Right ventricle myocardium inferior (tissue), 1 donor: ENCODE measurements at regions not wholly inside any gene's neighbourhood (a gene's known extent, or its start where the extent isn't known, plus 50 kb on each side); places are given as distances from the start of the nearest gene placed in this dataset.
"Not testable (repeated sequence)": the region's sequence is repeated elsewhere in the genome, so short reads cannot be mapped to it uniquely, and the experiment has no call there.

Experiments used
- ATAC-seq: fragments of 200-7000 bp; cut with Tn5 transposase; one replicate; pipeline ENCODE4 v1.9.1; 2020; ENCODE audit warnings: mild to moderate bottlenecking, moderate library complexity
- DNase-seq: peaks from one replicate; pipeline ENCODE4 v3.0.0; 2021; ENCODE audit errors: missing footprints
- intact Hi-C: fragments of 100-400 bp; cut with DNase I; formaldehyde crosslinking; loops from one replicate; pipeline ENCODE4 v1.11.0; 2022
- donor health status: DM: no; HTN: yes; CAD: no; lungs with severe emphysema.

GRCh38 chr6:21282360-21282759, 311.2 kb upstream of the SOX4 start:
- DNase-seq, intact Hi-C loops, ATAC-seq: not testable (repeated sequence)

GRCh38 chr6:21284166-21284565, 309.4 kb upstream of the SOX4 start:
- DNase-seq (no peak), ATAC-seq (no peak)
- intact Hi-C loops: no loop called here

GRCh38 chr6:21284706-21285105, 308.8 kb upstream of the SOX4 start:
- ATAC-seq: no peak
- intact Hi-C loops: no loop called here

GRCh38 chr6:21294144-21294543, 299.4 kb upstream of the SOX4 start:
- intact Hi-C loops: no loop called here
- no peak for ATAC-seq
- DNase-seq: no peak

More at GRCh38 chr6:21284706-21285105, 308.8 kb upstream of the SOX4 start:
- no peak for DNase-seq

- ATAC-seq: no peak
- intact Hi-C loops: no loop called here
These were observed 297.9 kb upstream of the SOX4 start for GRCh38 chr6:21295506-21296240.

GRCh38 chr6:21297665-21298064, 295.9 kb upstream of the SOX4 start:
- no peak for ATAC-seq
- DNase-seq: no peak
- intact Hi-C loops: no loop called here

More at GRCh38 chr6:21295506-21296240, 297.9 kb upstream of the SOX4 start:
- DNase-seq: no peak

- no peak for ATAC-seq
- intact Hi-C loops: no loop called here
- no peak for DNase-seq
These were observed 294.3 kb upstream of the SOX4 start for GRCh38 chr6:21299216-21299615.

- ATAC-seq (no peak), DNase-seq (no peak)
- intact Hi-C loops: no loop called here
These were observed 293.1 kb upstream of the SOX4 start for GRCh38 chr6:21300439-21300838.

- ATAC-seq (no peak), DNase-seq (no peak)
- intact Hi-C loops: no loop called here
These were observed 287.6 kb upstream of the SOX4 start for GRCh38 chr6:21305893-21306332.

GRCh38 chr6:21306546-21306945, 287.0 kb upstream of the SOX4 start:
- no peak for ATAC-seq
- intact Hi-C loops: no loop called here
- DNase-seq: no peak

- intact Hi-C loops: no loop called here
- no peak for DNase-seq
- ATAC-seq: no peak
These were observed 283.7 kb upstream of the SOX4 start for GRCh38 chr6:21309807-21310221.

GRCh38 chr6:21310568-21311140, 282.9 kb upstream of the SOX4 start:
- ATAC-seq (no peak), DNase-seq (no peak)
- intact Hi-C loops: no loop called here

GRCh38 chr6:21312118-21312517, 281.4 kb upstream of the SOX4 start:
- intact Hi-C loops: no loop called here
- no peak for ATAC-seq

GRCh38 chr6:21317642-21318041, 275.9 kb upstream of the SOX4 start:
- DNase-seq: no peak
- no peak for ATAC-seq
- intact Hi-C loops: no loop called here

More at GRCh38 chr6:21312118-21312517, 281.4 kb upstream of the SOX4 start:
- DNase-seq: no peak

GRCh38 chr6:21321076-21321475, 272.5 kb upstream of the SOX4 start:
- ATAC-seq: no peak
- intact Hi-C loops: no loop called here

GRCh38 chr6:21321531-21321930, 272.0 kb upstream of the SOX4 start:
- DNase-seq (no peak), ATAC-seq (no peak)
- intact Hi-C loops: no loop called here

More at GRCh38 chr6:21321076-21321475, 272.5 kb upstream of the SOX4 start:
- no peak for DNase-seq

GRCh38 chr6:21323577-21323976, 270.0 kb upstream of the SOX4 start:
- DNase-seq (no peak), ATAC-seq (no peak)
- intact Hi-C loops: no loop called here

GRCh38 chr6:21325201-21325856, 268.2 kb upstream of the SOX4 start:
- intact Hi-C loops: no loop called here
- DNase-seq (no peak), ATAC-seq (no peak)

GRCh38 chr6:21327326-21328112, 266.0 kb upstream of the SOX4 start:
- DNase-seq (no peak), ATAC-seq (no peak)
- intact Hi-C loops: no loop called here
